NCI-H446 treated with DMSO at 0.1 percent for 48 hours (cell line): ENCODE measurements at regions not wholly inside any gene's neighbourhood (a gene's known extent, or its start where the extent isn't known, plus 50 kb on each side); places are given as distances from the start of the nearest gene placed in this dataset.

Source experiments
- DNase-seq: peaks from one replicate; lab custom pipeline; 2025; lab: John Stamatoyannopoulos, UW

- no peak for DNase-seq
These were observed 195.3 kb downstream of the NHLRC3 start for GRCh38 chr13:39233519-39233918.

DNA sequence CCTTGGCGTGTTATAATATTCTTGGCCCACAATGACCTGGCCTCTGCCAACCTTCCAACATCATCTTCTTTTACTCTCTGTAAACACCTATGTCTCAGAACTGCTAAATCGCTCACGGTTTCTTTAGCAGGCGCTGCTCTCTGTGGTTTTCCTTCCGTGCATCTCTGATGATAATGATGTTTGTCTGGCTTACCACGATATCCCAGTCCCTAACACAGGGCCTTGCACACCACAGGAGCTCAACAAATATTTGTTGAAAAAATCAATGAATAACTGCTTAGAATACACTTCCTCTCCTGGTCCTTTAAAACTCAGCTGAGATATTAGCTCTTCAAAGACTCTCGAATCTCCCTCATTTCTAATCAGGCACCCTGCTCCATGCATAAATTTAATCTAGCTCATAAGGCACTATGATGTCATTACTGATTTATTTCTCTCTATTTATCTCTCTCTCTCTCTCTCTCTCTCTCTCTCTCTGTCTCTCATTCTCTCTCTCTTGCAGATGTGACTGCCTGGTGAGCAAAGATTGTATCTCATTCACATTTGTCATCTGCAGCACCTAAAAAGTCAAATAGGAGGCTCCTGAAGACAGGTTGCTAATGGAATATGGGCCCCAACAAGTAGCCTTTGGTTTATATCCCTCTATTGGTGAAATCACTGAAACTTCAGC lies 206.4 kb downstream of the NHLRC3 start:
- no peak for DNase-seq

DNA sequence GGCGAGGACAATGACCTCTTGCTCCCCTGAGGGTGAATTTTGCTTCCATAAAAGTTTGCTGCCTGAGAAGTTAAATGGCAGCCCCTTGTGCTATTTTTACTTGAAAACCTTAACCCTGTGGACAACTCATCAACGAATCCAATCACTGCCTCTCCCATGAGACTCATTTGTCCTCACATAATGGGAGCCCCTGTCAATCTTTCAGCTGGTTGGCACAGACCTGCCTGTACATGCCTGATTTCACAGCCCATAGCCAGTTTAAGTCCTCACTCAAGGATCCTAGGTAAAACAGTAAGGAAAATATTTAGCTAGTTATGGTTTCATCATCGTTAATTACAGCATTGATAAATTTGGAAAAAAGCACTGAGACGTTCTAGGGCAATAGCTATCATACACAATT lies 207.4 kb downstream of the NHLRC3 start:
- DNase-seq: peak; percentile 33

DNA sequence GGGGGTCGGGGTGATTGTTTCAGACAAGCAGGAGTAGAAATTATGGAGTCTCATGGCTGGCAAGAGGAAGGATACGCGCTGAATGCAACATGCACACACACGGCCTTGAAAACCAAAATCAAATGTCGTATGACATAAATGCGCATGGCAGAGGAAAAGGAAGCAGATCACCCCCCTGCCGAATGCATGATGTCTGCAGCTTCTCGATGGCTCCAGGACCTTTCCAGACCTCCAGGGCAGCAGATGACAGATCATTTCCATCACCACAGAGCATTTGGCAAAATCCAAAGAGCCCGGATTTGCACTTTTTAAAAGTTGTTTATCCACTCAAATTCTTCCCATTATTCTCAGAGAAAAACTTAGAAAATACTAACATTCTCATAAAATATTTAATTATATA lies 211.7 kb downstream of the NHLRC3 start:
- DNase-seq: no peak

DNA sequence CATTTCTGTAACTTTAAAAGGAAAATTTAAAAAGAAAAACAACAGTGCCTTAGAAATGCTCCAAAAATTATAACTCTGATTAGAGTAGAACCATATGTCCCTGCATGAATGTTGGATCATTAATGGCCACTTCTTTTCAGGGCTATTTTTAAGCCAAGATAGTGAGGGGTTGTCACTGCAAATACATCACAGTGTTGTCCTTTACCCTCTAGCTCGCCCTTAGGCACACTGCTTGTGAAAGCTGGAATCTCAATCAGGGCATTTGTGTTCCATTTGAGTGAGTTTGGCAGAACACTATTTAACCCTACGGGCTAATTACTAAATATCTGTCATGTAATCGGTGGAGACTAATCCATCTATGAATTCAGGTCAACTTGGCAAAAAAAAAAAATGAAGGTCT lies 212.2 kb downstream of the NHLRC3 start:
- no peak for DNase-seq

GRCh38 chr13:39251340-39251739 lies 213.1 kb downstream of the NHLRC3 start:
- no peak for DNase-seq

- no peak for DNase-seq
These were observed 215.5 kb downstream of the NHLRC3 start for GRCh38 chr13:39253774-39254173.

- DNase-seq: no peak
These were observed 216.3 kb downstream of the NHLRC3 start for GRCh38 chr13:39254601-39255000.

DNA sequence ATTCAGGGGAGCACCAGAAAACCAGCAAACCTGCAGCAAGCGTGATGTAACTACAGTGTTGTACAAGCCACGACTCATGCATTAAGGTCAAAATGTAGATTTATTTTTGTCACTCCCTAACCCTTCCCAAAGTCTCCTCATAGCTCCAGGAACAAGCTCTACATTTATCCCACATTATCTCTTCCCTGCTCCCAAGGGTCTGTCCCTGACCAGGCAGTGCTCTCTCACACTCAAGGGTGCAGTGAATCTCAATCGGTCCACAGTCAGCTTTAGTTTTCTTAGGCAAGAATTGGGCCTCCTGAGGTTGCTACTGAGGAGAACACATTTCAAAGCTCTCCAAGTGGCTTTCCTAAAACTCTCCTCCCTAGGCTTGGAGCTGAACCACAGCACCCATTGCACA lies 219.4 kb downstream of the NHLRC3 start:
- DNase-seq: no peak

DNA sequence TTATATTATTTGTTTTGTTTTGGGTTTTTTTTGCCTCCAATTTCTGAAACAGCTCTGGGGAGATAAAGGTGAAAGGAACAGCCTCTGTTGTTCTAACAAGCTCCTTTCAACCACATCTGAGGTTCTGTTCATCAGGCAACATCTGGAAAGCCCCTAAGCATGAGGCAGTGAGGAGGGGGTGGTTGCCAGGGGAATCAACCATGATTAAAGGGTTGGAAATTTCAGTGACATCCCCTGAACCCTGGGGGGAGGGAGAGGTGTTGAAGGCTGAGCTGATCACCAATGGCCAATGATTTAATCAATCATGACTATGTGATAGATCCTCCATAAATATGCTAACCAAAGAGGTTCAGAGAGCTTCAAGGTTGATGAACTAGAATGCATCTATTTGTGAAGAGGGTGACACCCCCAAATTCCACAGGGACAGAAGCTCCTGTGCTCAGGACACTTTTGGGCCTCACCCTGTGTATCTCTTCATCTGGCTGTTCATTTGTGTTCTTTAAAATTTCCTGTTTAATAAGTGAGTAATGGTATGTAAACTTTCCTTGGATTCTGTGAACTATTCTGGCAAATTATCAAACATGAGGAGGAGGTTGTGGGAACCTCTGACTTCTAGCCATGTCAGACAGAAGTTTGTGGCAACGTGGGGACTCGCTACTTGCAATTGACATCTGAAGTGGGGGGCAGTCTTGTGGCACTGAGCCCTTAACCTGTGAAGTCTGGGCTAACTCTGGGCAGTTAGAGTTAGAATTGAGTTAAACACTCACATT lies 221.3 kb downstream of the NHLRC3 start:
- DNase-seq: no peak

- DNase-seq: peak; percentile 36
These were observed 224.8 kb downstream of the NHLRC3 start for GRCh38 chr13:39263033-39263432.

DNA sequence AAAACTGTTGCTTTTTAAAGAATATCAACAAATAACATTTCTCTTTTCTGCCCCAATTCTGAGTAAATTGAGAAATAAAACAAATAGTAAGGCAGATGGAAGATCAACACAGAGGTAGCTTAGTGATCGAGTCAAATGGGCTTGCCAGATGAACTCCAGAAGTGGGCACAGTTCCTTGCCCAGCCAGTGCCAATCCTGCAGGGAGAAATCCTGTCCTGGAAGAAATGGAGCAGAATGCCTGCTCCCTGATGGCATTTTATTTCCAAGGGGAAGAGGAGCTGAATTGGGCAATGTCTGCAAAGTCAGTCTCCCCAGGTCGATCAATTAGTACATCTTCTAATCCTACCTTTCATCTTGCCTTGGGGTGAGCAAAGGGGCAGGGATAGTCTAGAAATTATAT lies 225.3 kb downstream of the NHLRC3 start:
- no peak for DNase-seq

GRCh38 chr13:39266426-39266825 lies 228.2 kb downstream of the NHLRC3 start:
- DNase-seq: no peak

- no peak for DNase-seq
These were observed 230.1 kb downstream of the NHLRC3 start for GRCh38 chr13:39268398-39268797.

DNA sequence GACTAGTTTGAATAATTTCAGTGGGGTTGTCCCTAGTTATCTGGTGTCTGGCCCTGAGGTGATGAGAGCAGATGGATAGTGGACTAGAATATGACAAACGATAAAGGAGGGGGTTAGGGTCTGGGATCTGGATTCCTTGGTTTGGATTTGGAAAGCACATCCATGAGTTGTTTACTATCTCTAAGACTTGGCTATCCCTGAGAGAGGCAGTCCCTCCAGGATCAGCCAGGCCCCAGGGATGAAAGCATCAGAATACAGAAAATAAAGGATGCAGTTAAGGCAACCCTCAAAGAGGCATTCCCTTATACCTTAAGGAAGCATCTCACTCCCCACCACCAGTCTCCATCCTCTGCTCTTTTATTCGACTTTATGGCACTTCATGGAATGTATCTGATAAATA lies 230.7 kb downstream of the NHLRC3 start:
- no peak for DNase-seq

DNA sequence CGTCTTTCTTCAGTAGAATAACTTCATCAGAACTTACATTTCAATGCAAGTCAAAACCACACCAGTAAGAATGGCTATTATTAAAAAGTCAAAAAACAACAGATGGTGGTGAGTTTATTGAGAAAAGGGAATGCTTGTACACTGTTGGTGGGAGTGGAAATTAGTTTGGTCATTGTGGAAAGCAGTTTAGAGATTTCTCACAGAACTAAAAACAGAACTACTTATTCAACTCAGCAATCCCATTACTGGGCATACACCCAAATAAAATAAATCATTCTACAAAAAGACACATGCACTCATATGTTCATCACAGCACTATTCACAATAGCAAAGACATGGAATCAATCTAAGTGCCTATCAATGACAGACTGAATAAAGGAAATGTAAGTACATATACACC lies 231.2 kb downstream of the NHLRC3 start:
- DNase-seq: peak; percentile 70

- no peak for DNase-seq
These were observed 234.7 kb downstream of the NHLRC3 start for GRCh38 chr13:39272994-39273393.

GRCh38 chr13:39273953-39274738 lies 235.9 kb downstream of the NHLRC3 start:
- DNase-seq: no peak

GRCh38 chr13:39274739-39275325 lies 236.6 kb downstream of the NHLRC3 start:
- no peak for DNase-seq

GRCh38 chr13:39279077-39279476 lies 240.8 kb downstream of the NHLRC3 start:
- no peak for DNase-seq

DNA sequence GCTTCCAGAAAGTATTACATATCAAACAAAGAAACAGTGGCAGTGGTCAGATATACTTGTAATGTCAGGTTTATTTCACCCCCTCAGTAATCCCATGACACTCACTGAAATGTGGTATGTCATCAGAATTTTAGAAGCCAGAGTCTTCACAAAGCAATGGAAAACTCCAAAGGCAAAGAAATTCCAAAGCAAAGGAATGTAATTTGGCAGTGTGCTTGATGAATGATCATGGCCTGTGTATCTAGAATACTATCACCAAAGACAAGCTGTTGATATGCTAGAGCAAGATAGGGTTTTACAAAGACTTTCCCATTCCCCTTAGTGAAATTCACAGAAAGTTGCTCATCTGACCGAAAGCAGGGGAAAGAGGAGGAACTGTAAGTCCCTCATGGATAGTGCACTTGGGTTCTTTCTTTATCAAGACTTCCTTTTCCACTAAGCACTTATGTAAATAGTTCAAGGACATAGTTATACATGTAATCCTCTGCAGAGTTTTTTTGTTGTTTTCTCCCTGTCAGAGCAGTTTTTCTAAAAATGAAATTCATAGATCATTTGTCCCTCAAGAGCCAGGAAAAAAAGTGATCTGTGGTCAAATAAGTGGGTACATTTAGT lies 243.4 kb downstream of the NHLRC3 start:
- no peak for DNase-seq

DNA sequence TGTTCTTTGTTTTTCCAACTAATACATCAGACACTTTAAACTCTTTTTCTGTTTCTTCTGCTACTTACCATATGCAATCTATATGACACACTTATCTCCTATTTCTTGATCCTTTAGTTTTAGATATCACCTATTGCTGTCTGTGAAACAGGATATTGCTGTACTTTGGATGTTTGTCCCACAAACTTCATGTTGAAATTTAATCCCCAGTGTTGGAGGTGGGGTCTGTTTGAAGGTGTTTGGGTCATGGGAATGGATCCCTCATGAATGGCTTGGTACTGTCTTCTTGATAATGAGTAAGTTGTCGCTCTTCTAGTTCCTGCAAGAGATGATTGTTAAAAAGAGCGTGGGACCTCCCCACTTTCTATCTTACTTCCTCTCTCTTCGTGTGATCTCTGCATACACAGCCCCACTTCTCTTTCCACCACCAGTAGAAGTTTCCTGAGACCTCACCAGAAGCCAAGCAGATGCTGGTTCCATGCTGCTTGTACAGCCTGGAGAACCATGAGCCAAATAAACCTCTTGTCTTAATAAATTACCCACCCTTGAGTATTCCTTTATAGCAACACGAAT lies 244.2 kb downstream of the NHLRC3 start:
- DNase-seq: no peak
